ENCODE measurements at regions not wholly inside any gene's neighbourhood (a gene's known extent, or its start where the extent isn't known, plus 50 kb on each side); places are given as distances from the start of the nearest gene placed in this dataset.

- ChIA-PET POLR2A (no interaction called here), CTCF (interaction anchor here (0.7 to 3.8 kb wide), 10 partner anchors 11 to 1684 kb away, joined by 3 to 14 read pairs (median 5); no protein-coding TSS in a partner anchor)
- DNase-seq (ENCODE audit: low read depth, low spot score), result no peak
- no peak for TF ChIP-seq CTCF (IDR thresholded peaks at IDR 0.05; ENCODE audit: insufficient read depth, low read length, missing control alignments)
- H3K4me3 ChIP-seq (ENCODE audit: low read depth, low read length), result no peak overlapping the region
Observed at GRCh38 chr1:60156371-60156770, 82.8 kb upstream of the C1orf87 start.

GRCh38 chr1:60153961-60154360, 80.4 kb upstream of the C1orf87 start:
- no peak for TF ChIP-seq CTCF (IDR thresholded peaks at IDR 0.05; ENCODE audit: insufficient read depth, low read length, missing control alignments)
- no peak overlapping the region for H3K4me3 ChIP-seq (ENCODE audit: low read depth, low read length)
- DNase-seq (ENCODE audit: low read depth, low spot score), result no peak
- ChIA-PET POLR2A (no interaction called here), CTCF (no interaction called here)

GRCh38 chr1:60152891-60153290, 79.3 kb upstream of the C1orf87 start:
- TF ChIP-seq CTCF (IDR thresholded peaks at IDR 0.05; ENCODE audit: insufficient read depth, low read length, missing control alignments), result no peak
- no peak for DNase-seq (ENCODE audit: low read depth, low spot score)
- ChIA-PET CTCF (no interaction called here), POLR2A (no interaction called here)
- no peak overlapping the region for H3K4me3 ChIP-seq (ENCODE audit: low read depth, low read length)

GRCh38 chr1:60151311-60151710, 77.7 kb upstream of the C1orf87 start:
- no peak for TF ChIP-seq CTCF (IDR thresholded peaks at IDR 0.05; ENCODE audit: insufficient read depth, low read length, missing control alignments)
- H3K4me3 ChIP-seq (ENCODE audit: low read depth, low read length), result no peak overlapping the region
- no peak for DNase-seq (ENCODE audit: low read depth, low spot score)
- ChIA-PET POLR2A (no interaction called here), CTCF (no interaction called here)

GRCh38 chr1:60149251-60149650, 75.7 kb upstream of the C1orf87 start:
- CTCF ChIA-PET, result interaction anchor here (1.0 kb wide), 1 partner anchor 22 kb away, joined by 3 read pairs; no protein-coding TSS in a partner anchor
- no peak for TF ChIP-seq CTCF (IDR thresholded peaks at IDR 0.05; ENCODE audit: insufficient read depth, low read length, missing control alignments)
- POLR2A ChIA-PET, result no interaction called here
- no peak for DNase-seq (ENCODE audit: low read depth, low spot score)
- no peak overlapping the region for H3K4me3 ChIP-seq (ENCODE audit: low read depth, low read length)

GRCh38 chr1:60146884-60147283, 73.3 kb upstream of the C1orf87 start:
- ChIA-PET CTCF (no interaction called here), POLR2A (no interaction called here)
- no peak overlapping the region for H3K4me3 ChIP-seq (ENCODE audit: low read depth, low read length)
- no peak for TF ChIP-seq CTCF (IDR thresholded peaks at IDR 0.05; ENCODE audit: insufficient read depth, low read length, missing control alignments)
- no peak for DNase-seq (ENCODE audit: low read depth, low spot score)
